ENCODE measurements at regions not wholly inside any gene's neighbourhood (a gene's known extent, or its start where the extent isn't known, plus 50 kb on each side); places are given as distances from the start of the nearest gene placed in this dataset.

DNA sequence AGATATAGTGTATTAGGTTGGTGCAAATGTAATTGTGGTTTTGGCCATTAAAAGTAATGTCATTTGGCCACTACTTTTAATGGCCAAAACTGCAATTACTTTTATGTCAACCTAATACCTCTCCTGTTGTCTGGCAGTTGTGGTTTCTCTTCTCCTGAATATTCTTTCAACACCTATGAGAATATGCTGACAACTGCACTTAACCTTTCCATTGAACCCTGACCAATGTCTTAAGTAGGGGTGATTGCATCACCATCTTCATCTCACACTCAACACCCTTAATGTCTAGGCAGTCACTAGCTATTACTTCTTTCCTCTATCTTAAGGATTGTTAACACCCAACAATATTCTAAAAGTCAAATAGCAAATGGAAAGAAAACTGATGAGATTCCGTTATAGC is 200.5 kb upstream of the HSF2 start:
- no peak overlapping the region for H3K27ac ChIP-seq (ENCODE audit: insufficient read length, low read depth, low read length)
- no peak overlapping the region for H3K56ac ChIP-seq (ENCODE audit: insufficient read length, low read depth, low read length)
- no peaks in the 10 kb centered on the region for H3K9me3 ChIP-seq (ENCODE audit: control insufficient read depth, low read depth, low read length)
- no peak overlapping the region for H3K23ac ChIP-seq (ENCODE audit: insufficient read length, low read depth, low read length)
- no peak overlapping the region for H2AFZ ChIP-seq (ENCODE audit: low read length)
- no peak overlapping the region for H3K4ac ChIP-seq (ENCODE audit: low read depth, low read length)
- no peaks in the 10 kb centered on the region for H4K20me1 ChIP-seq (ENCODE audit: control insufficient read depth, insufficient read depth, insufficient read length)
- H4K5ac ChIP-seq (ENCODE audit: insufficient read length, low read depth, low read length), result no peak overlapping the region
- H2BK20ac ChIP-seq (ENCODE audit: low read depth, low read length, poor library complexity, severe bottlenecking), result no peak overlapping the region
- H3K27ac Mint-ChIP-seq, result no peak overlapping the region
- no peak overlapping the region for H4K91ac ChIP-seq (ENCODE audit: insufficient read length, low read depth, low read length)
- no peak overlapping the region for H3K4me3 Mint-ChIP-seq
- no peaks in the 10 kb centered on the region for H3K79me1 ChIP-seq (ENCODE audit: insufficient read depth, low read depth, low read length, poor library complexity, severe bottlenecking)
- H3K79me2 ChIP-seq (ENCODE audit: insufficient read depth, low read length), result no peaks in the 10 kb centered on the region
- H3K4me2 ChIP-seq (ENCODE audit: insufficient read depth, insufficient read length, low read length), result no peak overlapping the region
- no peaks in the 10 kb centered on the region for H3K23me2 ChIP-seq (ENCODE audit: insufficient read length, low read depth, low read length, poor library complexity, severe bottlenecking)
- TF ChIP-seq, protein P1, sequence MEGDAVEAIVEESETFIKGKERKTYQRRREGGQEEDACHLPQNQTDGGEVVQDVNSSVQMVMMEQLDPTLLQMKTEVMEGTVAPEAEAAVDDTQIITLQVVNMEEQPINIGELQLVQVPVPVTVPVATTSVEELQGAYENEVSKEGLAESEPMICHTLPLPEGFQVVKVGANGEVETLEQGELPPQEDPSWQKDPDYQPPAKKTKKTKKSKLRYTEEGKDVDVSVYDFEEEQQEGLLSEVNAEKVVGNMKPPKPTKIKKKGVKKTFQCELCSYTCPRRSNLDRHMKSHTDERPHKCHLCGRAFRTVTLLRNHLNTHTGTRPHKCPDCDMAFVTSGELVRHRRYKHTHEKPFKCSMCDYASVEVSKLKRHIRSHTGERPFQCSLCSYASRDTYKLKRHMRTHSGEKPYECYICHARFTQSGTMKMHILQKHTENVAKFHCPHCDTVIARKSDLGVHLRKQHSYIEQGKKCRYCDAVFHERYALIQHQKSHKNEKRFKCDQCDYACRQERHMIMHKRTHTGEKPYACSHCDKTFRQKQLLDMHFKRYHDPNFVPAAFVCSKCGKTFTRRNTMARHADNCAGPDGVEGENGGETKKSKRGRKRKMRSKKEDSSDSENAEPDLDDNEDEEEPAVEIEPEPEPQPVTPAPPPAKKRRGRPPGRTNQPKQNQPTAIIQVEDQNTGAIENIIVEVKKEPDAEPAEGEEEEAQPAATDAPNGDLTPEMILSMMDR (conservative IDR thresholded peaks at IDR 0.05), result no peak
- H2BK15ac ChIP-seq (ENCODE audit: low read depth, low read length), result no peak overlapping the region
- peaks cover 0 to 3% of the 10 kb centered on the region in 2 experiments; a peak in 2 of 4 replicates for H3K4me1 Mint-ChIP-seq
- no peak overlapping the region for H3K14ac ChIP-seq (ENCODE audit: insufficient read depth, low read length)
- no peak overlapping the region for H3T11ph ChIP-seq (ENCODE audit: low read length)
- no peak overlapping the region for H3K18ac ChIP-seq (ENCODE audit: insufficient read length, low read depth, low read length)
- no peak overlapping the region for H2AK5ac ChIP-seq (ENCODE audit: insufficient read length, low read length)
- H3K27me3 ChIP-seq (ENCODE audit: insufficient read depth, low read length), result no peaks in the 10 kb centered on the region
- no peak overlapping the region for H2BK12ac ChIP-seq (ENCODE audit: insufficient read length, low read depth, low read length)
- H3K4me1 ChIP-seq (ENCODE audit: insufficient read depth, low read length), result no peaks in the 10 kb centered on the region
- no peaks in the 10 kb centered on the region for H3K27me3 Mint-ChIP-seq (ENCODE audit: low read depth)
- no peak overlapping the region for H2BK5ac ChIP-seq (ENCODE audit: insufficient read length, low read length)
- no CpG with 5 or more reads among the region's 1 CpG for WGBS (ENCODE audit: extremely low coverage, insufficient read length, low lambda C conversion rate)
- no peaks in the 10 kb centered on the region; a peak in 1 of 5 replicates for H3K9me3 Mint-ChIP-seq
- no peak for DNase-seq
- no peak overlapping the region for H3K9ac ChIP-seq (ENCODE audit: extremely low read depth, insufficient read length, low read length)
- H3K36me3 Mint-ChIP-seq (ENCODE audit: insufficient read depth in 1 of 3, low read depth in 3 of 3), result no peaks in the 10 kb centered on the region
- no peak overlapping the region for H2BK120ac ChIP-seq (ENCODE audit: low read depth, low read length, poor library complexity, severe bottlenecking)
- H4K8ac ChIP-seq (replicated peaks; ENCODE audit: insufficient read length, low read depth, low read length), result no peak overlapping the region

Data from H9 (cell line).